Esophagus squamous epithelium (tissue), 5 donors: ENCODE measurements at regions not wholly inside any gene's neighbourhood (a gene's known extent, or its start where the extent isn't known, plus 50 kb on each side); places are given as distances from the start of the nearest gene placed in this dataset.

ENCODE experiments used
- DNase-seq: peaks from one replicate; lab custom pipeline; 2025; lab: John Stamatoyannopoulos, UW
- H3K27ac ChIP-seq, 4 donors: fragments of 200-600 bp; sonication (generic); one replicate each; pipeline ENCODE4 v1.5.1; 2016 to 2019; ENCODE audit warnings: mild to moderate bottlenecking in 1 of 4
- H3K27me3 ChIP-seq, 4 donors: fragments of 200-600 bp; sonication (generic); 1 replicate in 3 of 4; 2 replicates in 1 of 4; pipeline versions ENCODE4 v1.5.1 to v1.6.0; 2017 to 2021; ENCODE audit warnings: antibody characterized with exemption in 1 of 4
- H3K36me3 ChIP-seq, 3 donors: fragments of 200-600 bp; sonication (generic); one replicate each; pipeline ENCODE4 v1.5.1; 2016 to 2019
- H3K4me1 ChIP-seq, 3 donors: fragments of 200-600 bp; sonication (generic); one replicate each; pipeline ENCODE4 v1.5.1; 2017 to 2019
- H3K4me3 ChIP-seq, 4 donors: fragments of 200-600 bp; sonication (generic); 1 replicate in 3 of 4; 2 replicates in 1 of 4; pipeline ENCODE4 v1.5.1; 2016 to 2019; ENCODE audit warnings: mild to moderate bottlenecking in 2 of 4, moderate library complexity in 1 of 4
- H3K9me3 ChIP-seq, 3 donors: fragments of 200-600 bp; sonication (generic); one replicate each; pipeline ENCODE4 v1.5.1; 2016 to 2019
- POLR2A ChIP-seq, 4 donors: fragments of 450-650 bp; IDR thresholded peaks; one replicate each; pipeline ENCODE4 v1.6.1; 2017; ENCODE audit warnings: antibody characterized with exemption in 4 of 4, mild to moderate bottlenecking in 4 of 4, moderate library complexity in 3 of 4
- WGBS, 2 donors: methylation state at CpG; one replicate each; pipeline ENCODE4 v1.1.5; 2018; 5-methylcytosine and 5-hydroxymethylcytosine counted together
- intact Hi-C: fragments of 100-400 bp; cut with DNase I; formaldehyde crosslinking; loops from one replicate; pipeline ENCODE4 v1.15.0; 2022
- TF ChIP-seq, protein P1 (sequence below), 6 experiments: fragments of 450-650 bp in 4 of 6; fragments of 200-600 bp in 2 of 6; sonication (generic) in 2 of 6; IDR thresholded peaks; one replicate each; pipeline ENCODE4 v1.5.1; 2016 to 2019; ENCODE audit warnings: antibody characterized with exemption in 6 of 6, mild to moderate bottlenecking in 4 of 6, moderate library complexity in 4 of 6
- donor health status: DM: yes; HTN: yes; CAD: no.

DNA sequence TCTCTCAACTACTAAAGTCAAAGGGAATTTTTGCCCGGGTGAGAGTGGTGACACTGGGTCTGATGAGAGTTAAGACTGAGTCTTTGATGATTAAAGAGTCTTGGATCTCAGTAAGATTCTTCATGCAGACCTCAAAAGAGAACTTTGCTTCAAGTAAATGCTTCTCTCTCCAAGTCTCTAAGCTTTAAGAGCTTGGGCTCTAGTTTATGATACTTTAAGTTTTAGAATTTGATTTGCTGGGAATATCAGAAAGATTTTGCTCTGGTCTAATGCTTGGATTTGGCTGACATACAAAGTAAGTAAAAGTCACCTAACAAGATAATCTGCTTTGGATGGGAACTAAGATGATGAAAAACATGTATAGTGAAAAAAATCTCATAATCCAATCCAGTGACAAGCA is 566.3 kb downstream of the MAT2B start:
- Histone ChIP-seq H3K9me3 (no peaks in the 10 kb centered on the region), H3K27ac (no peak overlapping the region), H3K4me1 (no peaks in the 10 kb centered on the region), H3K36me3 (no peaks in the 10 kb centered on the region), H3K27me3 (no peaks in the 10 kb centered on the region), H3K4me3 (no peak overlapping the region)
- TF ChIP-seq POLR2A (IDR thresholded peaks at IDR 0.05): no peak
- TF ChIP-seq, protein P1, sequence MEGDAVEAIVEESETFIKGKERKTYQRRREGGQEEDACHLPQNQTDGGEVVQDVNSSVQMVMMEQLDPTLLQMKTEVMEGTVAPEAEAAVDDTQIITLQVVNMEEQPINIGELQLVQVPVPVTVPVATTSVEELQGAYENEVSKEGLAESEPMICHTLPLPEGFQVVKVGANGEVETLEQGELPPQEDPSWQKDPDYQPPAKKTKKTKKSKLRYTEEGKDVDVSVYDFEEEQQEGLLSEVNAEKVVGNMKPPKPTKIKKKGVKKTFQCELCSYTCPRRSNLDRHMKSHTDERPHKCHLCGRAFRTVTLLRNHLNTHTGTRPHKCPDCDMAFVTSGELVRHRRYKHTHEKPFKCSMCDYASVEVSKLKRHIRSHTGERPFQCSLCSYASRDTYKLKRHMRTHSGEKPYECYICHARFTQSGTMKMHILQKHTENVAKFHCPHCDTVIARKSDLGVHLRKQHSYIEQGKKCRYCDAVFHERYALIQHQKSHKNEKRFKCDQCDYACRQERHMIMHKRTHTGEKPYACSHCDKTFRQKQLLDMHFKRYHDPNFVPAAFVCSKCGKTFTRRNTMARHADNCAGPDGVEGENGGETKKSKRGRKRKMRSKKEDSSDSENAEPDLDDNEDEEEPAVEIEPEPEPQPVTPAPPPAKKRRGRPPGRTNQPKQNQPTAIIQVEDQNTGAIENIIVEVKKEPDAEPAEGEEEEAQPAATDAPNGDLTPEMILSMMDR (IDR thresholded peaks at IDR 0.05): no peak
- WGBS, 2 donors: 73% methylated on average over 1 of the region's 1 CpG; no CpG with 5 or more reads in 1 of the 2 donors
- no peak for DNase-seq
- intact Hi-C loops: no loop called here

DNA sequence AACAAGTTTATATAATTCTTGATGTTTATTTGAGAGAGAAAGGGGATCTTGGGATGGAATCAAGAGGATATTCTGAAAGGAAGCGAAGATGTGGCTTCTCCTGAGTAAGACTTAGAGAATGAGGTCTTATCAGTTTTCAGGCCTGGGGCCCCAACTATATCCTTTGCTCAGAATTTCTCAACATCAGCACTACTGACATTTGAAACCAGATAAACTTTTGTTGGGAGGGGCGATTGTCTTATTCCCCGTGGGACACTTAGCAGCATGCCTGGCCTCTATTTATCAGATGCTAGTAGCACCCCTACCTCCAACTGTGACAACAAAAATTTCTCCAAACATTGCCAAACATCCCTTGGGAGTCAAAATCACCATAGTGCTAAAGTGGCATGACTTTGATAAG is 567.7 kb downstream of the MAT2B start:
- TF ChIP-seq, protein P1 (IDR thresholded peaks at IDR 0.05): no peak
- TF ChIP-seq POLR2A (IDR thresholded peaks at IDR 0.05): no peak
- no peak overlapping the region for H3K4me3 ChIP-seq
- no peak for DNase-seq
- H3K27ac ChIP-seq: no peak overlapping the region
- H3K4me1 ChIP-seq: no peaks in the 10 kb centered on the region
- H3K27me3 ChIP-seq: no peaks in the 10 kb centered on the region
- H3K36me3 ChIP-seq: no peaks in the 10 kb centered on the region
- H3K9me3 ChIP-seq: no peaks in the 10 kb centered on the region
- intact Hi-C loops: no loop called here
- WGBS, 2 donors: 48 to 61% methylated on average over 3 of the region's 3 CpGs

DNA sequence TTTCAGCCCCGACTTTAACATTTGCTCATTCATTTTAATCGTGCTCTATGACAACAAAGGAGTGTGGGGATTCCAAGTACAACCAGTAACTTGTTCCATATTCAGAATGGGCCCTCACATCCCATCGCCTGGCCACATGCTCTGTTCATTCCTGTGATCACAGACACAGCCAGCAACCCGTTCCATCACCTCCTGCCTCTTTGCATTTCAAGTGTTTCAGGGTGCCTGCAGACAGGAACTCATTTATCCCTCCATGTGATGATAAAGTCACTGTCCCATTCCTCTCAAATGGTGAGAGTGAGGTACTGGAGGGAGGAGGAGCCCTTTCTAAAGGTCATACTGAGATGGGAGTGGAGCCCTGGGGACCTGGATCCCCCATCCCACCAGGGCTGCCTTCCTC is 571.1 kb downstream of the MAT2B start:
- TF ChIP-seq POLR2A (IDR thresholded peaks at IDR 0.05): no peak
- TF ChIP-seq, protein P1 (IDR thresholded peaks at IDR 0.05): no peak
- no peak for DNase-seq
- intact Hi-C loops: no loop called here
- Histone ChIP-seq H3K27me3 (no peaks in the 10 kb centered on the region), H3K4me3 (no peak overlapping the region), H3K4me1 (no peaks in the 10 kb centered on the region), H3K27ac (no peak overlapping the region), H3K36me3 (no peaks in the 10 kb centered on the region), H3K9me3 (no peaks in the 10 kb centered on the region)
- 62 to 71% methylated on average over 4 of the region's 4 CpGs for WGBS, 2 donors

DNA sequence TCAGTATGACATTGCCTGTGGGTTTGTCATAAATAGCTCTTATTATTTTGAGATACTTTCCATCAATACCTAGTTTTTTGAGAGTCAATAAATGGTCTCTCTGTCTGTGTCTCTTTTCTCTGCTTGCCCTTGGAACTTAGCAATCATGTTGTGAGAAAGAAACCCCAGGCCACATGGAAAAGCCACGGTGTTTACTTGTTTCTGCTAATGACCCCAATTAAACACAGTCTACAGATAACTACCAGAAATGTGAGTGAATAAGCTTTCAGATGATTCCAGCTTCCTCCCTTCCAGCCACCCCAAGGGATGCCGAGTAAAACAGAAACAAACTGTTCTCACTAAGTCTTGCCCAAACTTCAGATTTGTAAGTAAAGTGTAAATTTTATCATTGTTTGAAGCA is 584.9 kb downstream of the MAT2B start:
- intact Hi-C loops: no loop called here
- DNase-seq: no peak
- Histone ChIP-seq H3K9me3 (no peaks in the 10 kb centered on the region), H3K36me3 (no peaks in the 10 kb centered on the region), H3K27me3 (no peaks in the 10 kb centered on the region), H3K4me3 (no peak overlapping the region), H3K27ac (no peak overlapping the region), H3K4me1 (no peaks in the 10 kb centered on the region)
- WGBS, 2 donors: 33 to 63% methylated on average over 2 of the region's 2 CpGs
- no peak for TF ChIP-seq POLR2A (IDR thresholded peaks at IDR 0.05)
- TF ChIP-seq, protein P1 (IDR thresholded peaks at IDR 0.05): no peak

DNA sequence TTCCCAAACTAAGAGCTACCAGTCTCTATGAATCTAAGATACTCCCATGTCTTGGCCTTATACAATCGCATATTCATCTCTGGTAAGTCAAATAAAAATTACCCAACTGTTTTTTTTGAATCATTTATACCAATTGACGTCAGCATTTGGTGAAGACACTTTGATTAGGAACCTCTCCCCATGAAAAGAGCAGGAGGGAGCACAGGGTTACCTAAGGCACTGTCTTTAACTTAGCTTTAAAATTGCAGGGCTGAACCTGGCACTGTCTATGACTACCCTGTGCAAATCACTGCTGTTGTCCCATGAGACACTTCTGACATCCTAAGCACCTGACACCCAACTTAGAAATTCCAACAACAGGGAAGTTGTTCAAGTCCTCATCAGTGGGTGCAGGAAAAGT is 586.4 kb downstream of the MAT2B start:
- no peak for DNase-seq
- H3K4me3 ChIP-seq: no peak overlapping the region
- intact Hi-C loops: no loop called here
- H3K36me3 ChIP-seq: no peaks in the 10 kb centered on the region
- no peaks in the 10 kb centered on the region for H3K4me1 ChIP-seq
- no peaks in the 10 kb centered on the region for H3K9me3 ChIP-seq
- 72 to 74% methylated on average over 2 of the region's 2 CpGs for WGBS, 2 donors
- TF ChIP-seq, protein P1 (IDR thresholded peaks at IDR 0.05): no peak
- TF ChIP-seq POLR2A (IDR thresholded peaks at IDR 0.05): no peak
- H3K27me3 ChIP-seq: no peaks in the 10 kb centered on the region
- no peak overlapping the region for H3K27ac ChIP-seq
